Hepatocyte (in vitro differentiated cells): ENCODE measurements at regions not wholly inside any gene's neighbourhood (a gene's known extent, or its start where the extent isn't known, plus 50 kb on each side); places are given as distances from the start of the nearest gene placed in this dataset.

Source experiments
- EZH2 ChIP-seq: fragments of 200-600 bp; sonication (generic); IDR thresholded peaks from 2 replicates; pipeline ENCODE4 v1.6.1; 2016; ENCODE audit warnings: antibody characterized with exemption, mild to moderate bottlenecking, borderline replicate concordance
- TF ChIP-seq, protein P1 (sequence below): fragments of 200-600 bp; sonication (generic); IDR thresholded peaks from 2 replicates; pipeline ENCODE4 v1.5.1; 2016; ENCODE audit warnings: antibody characterized with exemption, mild to moderate bottlenecking; ENCODE audit not compliant: poor library complexity

DNA sequence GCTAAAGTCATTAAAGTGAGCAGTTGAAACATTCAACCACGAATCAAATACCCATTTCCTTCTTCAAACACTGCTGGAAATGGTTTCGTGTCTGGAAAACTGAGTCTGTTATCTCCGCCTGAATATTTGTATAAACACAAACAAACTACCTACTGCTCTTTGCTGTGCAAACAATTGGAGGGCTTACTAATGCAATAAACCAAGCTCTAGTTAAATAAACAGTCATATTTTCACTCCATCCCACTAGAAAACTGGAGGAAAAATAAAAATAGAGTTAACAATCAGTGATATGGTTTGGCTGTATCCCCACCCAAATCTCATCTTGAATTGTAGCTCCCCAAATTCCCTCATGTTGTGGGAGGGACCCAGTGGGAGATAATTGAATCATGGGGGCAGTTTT is 397.6 kb downstream of the RASEF start:
- TF ChIP-seq, protein P1, sequence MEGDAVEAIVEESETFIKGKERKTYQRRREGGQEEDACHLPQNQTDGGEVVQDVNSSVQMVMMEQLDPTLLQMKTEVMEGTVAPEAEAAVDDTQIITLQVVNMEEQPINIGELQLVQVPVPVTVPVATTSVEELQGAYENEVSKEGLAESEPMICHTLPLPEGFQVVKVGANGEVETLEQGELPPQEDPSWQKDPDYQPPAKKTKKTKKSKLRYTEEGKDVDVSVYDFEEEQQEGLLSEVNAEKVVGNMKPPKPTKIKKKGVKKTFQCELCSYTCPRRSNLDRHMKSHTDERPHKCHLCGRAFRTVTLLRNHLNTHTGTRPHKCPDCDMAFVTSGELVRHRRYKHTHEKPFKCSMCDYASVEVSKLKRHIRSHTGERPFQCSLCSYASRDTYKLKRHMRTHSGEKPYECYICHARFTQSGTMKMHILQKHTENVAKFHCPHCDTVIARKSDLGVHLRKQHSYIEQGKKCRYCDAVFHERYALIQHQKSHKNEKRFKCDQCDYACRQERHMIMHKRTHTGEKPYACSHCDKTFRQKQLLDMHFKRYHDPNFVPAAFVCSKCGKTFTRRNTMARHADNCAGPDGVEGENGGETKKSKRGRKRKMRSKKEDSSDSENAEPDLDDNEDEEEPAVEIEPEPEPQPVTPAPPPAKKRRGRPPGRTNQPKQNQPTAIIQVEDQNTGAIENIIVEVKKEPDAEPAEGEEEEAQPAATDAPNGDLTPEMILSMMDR: no peak
- no peak for TF ChIP-seq EZH2
